Thymus (tissue), 11 donors: ENCODE measurements at regions not wholly inside any gene's neighbourhood (a gene's known extent, or its start where the extent isn't known, plus 50 kb on each side); places are given as distances from the start of the nearest gene placed in this dataset.

Experiments
- DNase-seq, 9 donors: peaks; one replicate each; pipeline ENCODE4 v3.0.0-alpha.2; 2013; ENCODE audit warnings: low spot score in 9 of 9, low read depth in 6 of 9, missing footprints in 1 of 9
- H3K27ac ChIP-seq, 2 donors: one replicate each; pipeline ENCODE4 v1.5.1; 2013; ENCODE audit warnings: control low read depth in 1 of 2, low read depth in 1 of 2, low read length in 1 of 2, mild to moderate bottlenecking in 1 of 2, moderate library complexity in 1 of 2
- H3K27me3 ChIP-seq, 2 donors: one replicate each; pipeline ENCODE4 v1.5.1; 2013; ENCODE audit warnings: low read length in 1 of 2; ENCODE audit not compliant: control insufficient read depth in 2 of 2, insufficient read depth in 1 of 2
- H3K36me3 ChIP-seq, 2 donors: one replicate each; pipeline ENCODE4 v1.5.1; 2013; ENCODE audit warnings: low read length in 1 of 2, mild to moderate bottlenecking in 1 of 2, moderate library complexity in 1 of 2; ENCODE audit not compliant: control insufficient read depth in 2 of 2, insufficient read depth in 2 of 2
- H3K4me1 ChIP-seq, 2 donors: one replicate each; pipeline ENCODE4 v1.5.1; 2013; ENCODE audit warnings: low read length in 2 of 2; ENCODE audit not compliant: control insufficient read depth in 2 of 2, insufficient read depth in 2 of 2
- H3K4me3 ChIP-seq, 2 donors: one replicate each; pipeline ENCODE4 v1.5.1; 2013; ENCODE audit warnings: low read length in 2 of 2, control low read depth in 1 of 2, mild to moderate bottlenecking in 1 of 2
- H3K9me3 ChIP-seq, 2 donors: one replicate each; pipeline ENCODE4 v1.5.1; 2013; ENCODE audit warnings: low read length in 1 of 2, mild to moderate bottlenecking in 1 of 2; ENCODE audit not compliant: control insufficient read depth in 2 of 2, insufficient read depth in 1 of 2
- WGBS: extraction: QIAGEN DNeasy Blood & Tissue Kit; methylation state at CpG from one replicate; pipeline ENCODE4 v1.1.7; 2013; 5-methylcytosine and 5-hydroxymethylcytosine counted together
- donor health status: healthy.

DNA sequence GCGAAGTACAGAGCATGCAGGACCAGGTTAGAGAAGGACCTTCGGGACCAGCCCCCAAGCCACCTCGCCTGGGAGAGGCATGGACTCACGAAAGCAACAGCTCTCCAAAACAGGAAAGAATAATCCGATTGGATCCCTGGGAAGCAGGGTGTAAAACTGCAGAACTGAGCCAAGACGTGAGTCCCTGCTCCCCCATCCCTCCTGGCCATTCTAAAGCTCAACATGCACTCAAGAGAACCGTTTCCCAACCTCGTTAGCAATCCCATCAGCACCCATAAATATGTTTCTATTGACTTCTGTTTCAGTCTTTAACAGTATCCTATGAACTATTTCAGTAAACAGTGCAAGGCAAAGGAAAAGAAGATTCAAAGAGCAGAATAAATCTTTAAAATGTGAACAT is 167.0 kb downstream of the COPRS start:
- no peaks in the 10 kb centered on the region for H3K36me3 ChIP-seq
- H3K4me1 ChIP-seq: no peaks in the 10 kb centered on the region
- no peaks in the 10 kb centered on the region for H3K9me3 ChIP-seq
- 95% methylated on average over 8 of the region's 8 CpGs for WGBS
- DNase-seq: no peak
- H3K4me3 ChIP-seq: no peak overlapping the region
- H3K27me3 ChIP-seq: no peaks in the 10 kb centered on the region
- no peak overlapping the region for H3K27ac ChIP-seq

GRCh38 chr17:31691251-31691905 is 167.7 kb downstream of the COPRS start:
- Histone ChIP-seq H3K27me3 (no peaks in the 10 kb centered on the region), H3K4me1 (no peaks in the 10 kb centered on the region), H3K4me3 (no peak overlapping the region), H3K36me3 (no peaks in the 10 kb centered on the region), H3K27ac (no peak overlapping the region), H3K9me3 (no peaks in the 10 kb centered on the region)
- 98% methylated on average over 9 of the region's 9 CpGs for WGBS
- no peak for DNase-seq

- no peak overlapping the region for H3K4me3 ChIP-seq
- H3K4me1 ChIP-seq: no peaks in the 10 kb centered on the region
- WGBS: 99% methylated on average over 3 of the region's 3 CpGs
These were observed 168.9 kb downstream of the COPRS start for GRCh38 chr17:31690151-31690551.

DNA sequence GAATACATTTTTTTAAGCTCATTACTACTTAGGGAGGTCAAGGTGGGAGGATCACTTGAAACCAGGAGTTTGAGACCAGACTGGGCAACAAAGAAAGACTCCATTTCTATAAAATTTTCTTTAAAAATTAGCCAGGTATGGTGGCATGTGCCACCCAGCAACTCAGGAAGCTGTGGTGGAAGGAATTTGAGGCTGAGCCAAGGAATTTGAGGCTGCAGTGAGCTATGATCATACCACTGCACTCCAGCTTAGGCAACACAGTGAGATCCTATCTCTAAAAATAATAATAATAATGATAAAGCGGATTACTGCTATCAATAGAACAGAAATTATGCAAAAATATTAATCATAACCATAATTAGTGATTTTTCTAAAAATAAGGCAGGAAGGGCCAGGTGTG is 170.3 kb downstream of the COPRS start:
- 91% methylated on average over 1 of the region's 1 CpG for WGBS
- Histone ChIP-seq H3K27ac (no peak overlapping the region), H3K4me1 (no peaks in the 10 kb centered on the region), H3K27me3 (no peaks in the 10 kb centered on the region), H3K9me3 (no peaks in the 10 kb centered on the region), H3K4me3 (no peak overlapping the region), H3K36me3 (no peaks in the 10 kb centered on the region)
- no peak for DNase-seq

More at GRCh38 chr17:31690151-31690551, 168.9 kb downstream of the COPRS start:
- Histone ChIP-seq H3K9me3 (no peaks in the 10 kb centered on the region), H3K36me3 (no peaks in the 10 kb centered on the region), H3K27me3 (no peaks in the 10 kb centered on the region), H3K27ac (no peak overlapping the region)
- DNase-seq: no peak

GRCh38 chr17:31687505-31688126 is 171.4 kb downstream of the COPRS start:
- Histone ChIP-seq H3K27ac (no peak overlapping the region), H3K4me3 (no peak overlapping the region), H3K9me3 (no peaks in the 10 kb centered on the region), H3K4me1 (no peaks in the 10 kb centered on the region), H3K36me3 (no peaks in the 10 kb centered on the region), H3K27me3 (no peaks in the 10 kb centered on the region)
- DNase-seq: no peak
- 97% methylated on average over 6 of the region's 6 CpGs for WGBS

DNA sequence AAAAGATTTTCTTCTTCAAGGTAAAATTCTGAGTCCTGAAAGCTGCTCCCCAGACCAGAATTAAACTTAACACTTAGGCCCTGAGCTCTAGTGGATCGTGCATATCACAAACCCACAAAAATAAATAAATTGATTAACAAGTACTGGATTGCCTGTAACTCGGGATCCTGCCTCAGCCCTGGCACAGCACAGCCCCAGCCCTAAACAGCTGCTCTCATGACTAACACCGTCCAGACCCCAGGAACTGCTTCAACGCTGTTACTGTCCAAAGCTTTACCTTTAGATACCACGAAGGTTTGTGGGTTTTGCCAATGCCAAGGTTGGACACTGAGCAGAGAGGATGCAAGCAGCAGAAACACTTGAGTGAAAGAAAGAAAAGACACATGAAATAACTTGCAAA is 172.5 kb downstream of the COPRS start:
- Histone ChIP-seq H3K4me3 (no peak overlapping the region), H3K27me3 (no peaks in the 10 kb centered on the region), H3K4me1 (no peaks in the 10 kb centered on the region), H3K9me3 (no peaks in the 10 kb centered on the region), H3K36me3 (no peaks in the 10 kb centered on the region), H3K27ac (no peak overlapping the region)
- no peak for DNase-seq
- 87% methylated on average over 5 of the region's 5 CpGs for WGBS

- no peak for DNase-seq
- Histone ChIP-seq H3K27me3 (no peaks in the 10 kb centered on the region), H3K27ac (no peak overlapping the region), H3K4me1 (peaks cover 0 to 3% of the 10 kb centered on the region in 2 donors), H3K4me3 (no peak overlapping the region), H3K9me3 (no peaks in the 10 kb centered on the region), H3K36me3 (no peaks in the 10 kb centered on the region)
- WGBS: 0% methylated on average over 1 of the region's 1 CpG
These were observed 174.1 kb downstream of the COPRS start for GRCh38 chr17:31684901-31685300.

DNA sequence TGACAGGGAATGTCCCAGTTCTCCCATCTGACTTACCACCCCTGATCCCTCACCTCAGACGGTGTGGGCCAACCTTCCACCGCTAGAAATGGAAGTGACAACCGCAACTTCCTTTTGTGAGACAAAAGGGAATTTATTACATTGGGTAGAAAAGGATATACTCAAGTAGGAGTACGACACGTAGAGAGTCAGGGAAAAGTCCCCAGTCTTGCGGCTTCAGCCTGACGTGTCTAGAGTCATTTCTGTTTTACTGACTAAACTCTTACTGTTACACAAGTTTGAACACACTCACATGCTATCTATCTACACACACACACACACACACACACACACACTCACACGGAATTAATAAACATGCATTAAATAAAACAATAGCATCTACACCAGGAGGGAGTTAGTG is 178.9 kb downstream of the COPRS start:
- no peak overlapping the region for H3K4me3 ChIP-seq
- H3K36me3 ChIP-seq: no peaks in the 10 kb centered on the region
- H3K27ac ChIP-seq: no peak overlapping the region
- no peaks in the 10 kb centered on the region for H3K27me3 ChIP-seq
- no peaks in the 10 kb centered on the region for H3K9me3 ChIP-seq
- H3K4me1 ChIP-seq: peaks cover 0 to 4% of the 10 kb centered on the region in 2 donors
- 7% methylated on average over 8 of the region's 8 CpGs for WGBS
- peak in 1 of 9 donors; percentile 29 for DNase-seq

DNA sequence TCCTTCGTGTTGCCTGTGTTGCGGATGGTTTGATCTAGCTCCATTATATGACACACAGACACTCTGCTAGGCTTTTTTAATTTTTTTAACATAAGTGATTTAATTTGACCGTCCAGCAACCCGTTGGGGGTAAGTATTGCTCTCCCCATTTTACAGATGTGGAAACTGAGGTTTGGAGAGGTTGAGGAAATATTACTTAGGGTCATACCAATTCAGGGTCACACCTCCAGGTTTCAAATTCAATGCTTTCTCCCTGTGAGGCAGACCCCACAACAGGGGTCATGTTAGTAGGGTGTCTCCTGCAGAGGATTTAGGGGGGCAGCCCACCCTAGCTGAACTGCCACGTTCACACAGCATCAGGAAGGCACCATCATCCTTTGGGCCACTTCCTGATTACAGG is 179.4 kb downstream of the COPRS start:
- Histone ChIP-seq H3K27me3 (no peaks in the 10 kb centered on the region), H3K4me1 (peaks cover 0 to 4% of the 10 kb centered on the region in 2 donors), H3K4me3 (no peak overlapping the region), H3K9me3 (no peaks in the 10 kb centered on the region), H3K36me3 (no peaks in the 10 kb centered on the region), H3K27ac (no peak overlapping the region)
- 83% methylated on average over 5 of the region's 5 CpGs for whole genome bisulfite sequencing
- DNase-seq: no peak
